Limb (tissue), 2 donors: ENCODE measurements at regions not wholly inside any gene's neighbourhood (a gene's known extent, or its start where the extent isn't known, plus 50 kb on each side); places are given as distances from the start of the nearest gene placed in this dataset.
A peak's percentile ranks its signal among the peaks of the same experiment; 100 is the strongest.
"Not testable (repeated sequence)": the region's sequence is repeated elsewhere in the genome, so short reads cannot be mapped to it uniquely, and the experiment has no call there.

Experiments used
- DNase-seq, 2 donors: peaks; one replicate each; pipeline ENCODE4 v3.0.0-alpha.2; 2016; ENCODE audit errors: extremely low spot score in 2 of 2

GRCh38 chr4:30555775-30556174 lies 164.4 kb upstream of the PCDH7 start:
- no peak for DNase-seq

GRCh38 chr4:30559481-30559880 lies 160.7 kb upstream of the PCDH7 start:
- no peak for DNase-seq

GRCh38 chr4:30586850-30587249 lies 133.3 kb upstream of the PCDH7 start:
- no peak for DNase-seq

GRCh38 chr4:30589669-30590068 lies 130.5 kb upstream of the PCDH7 start:
- not testable (repeated sequence) for DNase-seq

GRCh38 chr4:30600246-30601017 lies 119.7 kb upstream of the PCDH7 start:
- no peak for DNase-seq

GRCh38 chr4:30601070-30601865 lies 118.9 kb upstream of the PCDH7 start:
- DNase-seq: no peak

- DNase-seq: no peak
Observed at GRCh38 chr4:30605616-30606190, 114.5 kb upstream of the PCDH7 start.

- no peak for DNase-seq
Observed at GRCh38 chr4:30610361-30610760, 109.8 kb upstream of the PCDH7 start.

- no peak for DNase-seq
Observed at GRCh38 chr4:30614771-30615170, 105.4 kb upstream of the PCDH7 start.

- DNase-seq: no peak
Observed at GRCh38 chr4:30616942-30617646, 103.1 kb upstream of the PCDH7 start.

GRCh38 chr4:30617836-30618235 lies 102.3 kb upstream of the PCDH7 start:
- DNase-seq: no peak

GRCh38 chr4:30619679-30620078 lies 100.5 kb upstream of the PCDH7 start:
- peak in 1 of 2 donors; percentile 57 for DNase-seq

- peak in 1 of 2 donors; percentile 21 for DNase-seq
Observed at GRCh38 chr4:30620711-30621110, 99.5 kb upstream of the PCDH7 start.

- no peak for DNase-seq
Observed at GRCh38 chr4:30630431-30630830, 89.7 kb upstream of the PCDH7 start.

GRCh38 chr4:30632751-30633150 lies 87.4 kb upstream of the PCDH7 start:
- DNase-seq: no peak

- no peak for DNase-seq
Observed at GRCh38 chr4:30641345-30641744, 78.8 kb upstream of the PCDH7 start.

GRCh38 chr4:30642567-30642966 lies 77.6 kb upstream of the PCDH7 start:
- DNase-seq: no peak

- DNase-seq: no peak
Observed at GRCh38 chr4:30653291-30653690, 66.9 kb upstream of the PCDH7 start.

GRCh38 chr4:30656828-30657227 lies 63.3 kb upstream of the PCDH7 start:
- no peak for DNase-seq

- DNase-seq: no peak
Observed at GRCh38 chr4:30667919-30668318, 52.2 kb upstream of the PCDH7 start.

- no peak for DNase-seq
Observed at GRCh38 chr4:30670206-30670605, 50.0 kb upstream of the PCDH7 start.
